ENCODE measurements at regions not wholly inside any gene's neighbourhood (a gene's known extent, or its start where the extent isn't known, plus 50 kb on each side); places are given as distances from the start of the nearest gene placed in this dataset.

DNA sequence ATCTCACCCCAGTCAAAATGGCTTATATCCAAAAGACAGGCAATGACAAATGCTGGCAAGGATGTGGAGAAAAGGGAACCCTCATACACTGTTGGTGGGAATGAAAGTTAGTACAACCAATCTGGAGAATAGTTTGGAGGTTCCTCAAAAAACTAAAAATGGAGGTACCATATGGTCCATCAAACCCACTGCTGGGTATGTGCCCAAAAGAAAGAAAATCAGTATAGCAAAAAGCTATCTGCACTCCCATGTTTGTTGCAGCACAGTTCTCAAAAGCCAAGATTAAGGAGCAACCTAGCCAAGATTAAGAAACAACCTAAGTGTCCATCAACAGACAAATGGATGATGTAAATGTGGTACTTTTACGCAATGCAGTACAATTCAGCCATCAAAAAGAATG, 70.7 kb downstream of the DCAF12L1 start:
- TF ChIP-seq ZNF138 (CRISPR knock-in tag; IDR thresholded peaks at IDR 0.05; ENCODE audit: low read depth) (no peak), ATRX (CRISPR knock-in tag; IDR thresholded peaks at IDR 0.05; ENCODE audit: borderline replicate concordance) (no peak), MAFK (conservative IDR thresholded peaks at IDR 0.05 in 1 of 2, IDR thresholded peaks at IDR 0.05 in 1 of 2; ENCODE audit: low read length in 2 of 2) (no peak), FIP1L1 (IDR thresholded peaks at IDR 0.05; ENCODE audit: borderline replicate concordance, insufficient read depth, low read depth, low read length) (no peak), ESRRA (CRISPR knock-in tag; IDR thresholded peaks at IDR 0.05; ENCODE audit: low read depth) (no peak), CREM (IDR thresholded peaks at IDR 0.05) (no peak), CREM (CRISPR knock-in tag; IDR thresholded peaks at IDR 0.05) (no peak), SIN3A (IDR thresholded peaks at IDR 0.05; ENCODE audit: borderline replicate concordance, low read depth, low read length) (no peak)
- TF ChIP-seq, protein P1, sequence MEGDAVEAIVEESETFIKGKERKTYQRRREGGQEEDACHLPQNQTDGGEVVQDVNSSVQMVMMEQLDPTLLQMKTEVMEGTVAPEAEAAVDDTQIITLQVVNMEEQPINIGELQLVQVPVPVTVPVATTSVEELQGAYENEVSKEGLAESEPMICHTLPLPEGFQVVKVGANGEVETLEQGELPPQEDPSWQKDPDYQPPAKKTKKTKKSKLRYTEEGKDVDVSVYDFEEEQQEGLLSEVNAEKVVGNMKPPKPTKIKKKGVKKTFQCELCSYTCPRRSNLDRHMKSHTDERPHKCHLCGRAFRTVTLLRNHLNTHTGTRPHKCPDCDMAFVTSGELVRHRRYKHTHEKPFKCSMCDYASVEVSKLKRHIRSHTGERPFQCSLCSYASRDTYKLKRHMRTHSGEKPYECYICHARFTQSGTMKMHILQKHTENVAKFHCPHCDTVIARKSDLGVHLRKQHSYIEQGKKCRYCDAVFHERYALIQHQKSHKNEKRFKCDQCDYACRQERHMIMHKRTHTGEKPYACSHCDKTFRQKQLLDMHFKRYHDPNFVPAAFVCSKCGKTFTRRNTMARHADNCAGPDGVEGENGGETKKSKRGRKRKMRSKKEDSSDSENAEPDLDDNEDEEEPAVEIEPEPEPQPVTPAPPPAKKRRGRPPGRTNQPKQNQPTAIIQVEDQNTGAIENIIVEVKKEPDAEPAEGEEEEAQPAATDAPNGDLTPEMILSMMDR (CRISPR knock-in tag; IDR thresholded peaks at IDR 0.05) = no peak
- TF ChIP-seq, protein P2, sequence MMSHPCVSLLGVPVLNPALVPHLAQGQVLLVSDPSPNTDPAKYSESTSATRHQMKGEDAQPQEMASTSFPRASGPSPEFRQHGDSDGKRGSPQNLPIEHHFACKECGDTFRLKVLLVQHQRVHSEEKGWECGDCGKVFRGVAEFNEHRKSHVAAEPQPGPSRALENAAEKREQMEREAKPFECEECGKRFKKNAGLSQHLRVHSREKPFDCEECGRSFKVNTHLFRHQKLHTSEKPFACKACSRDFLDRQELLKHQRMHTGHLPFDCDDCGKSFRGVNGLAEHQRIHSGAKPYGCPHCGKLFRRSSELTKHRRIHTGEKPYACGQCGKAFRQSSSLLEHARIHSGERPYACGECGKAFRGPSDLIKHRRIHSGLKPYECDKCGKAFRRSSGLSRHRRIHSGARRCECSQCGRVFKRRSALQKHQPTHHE (CRISPR knock-in tag; IDR thresholded peaks at IDR 0.05; ENCODE audit: borderline replicate concordance) = no peak
- TF ChIP-seq, protein P3, sequence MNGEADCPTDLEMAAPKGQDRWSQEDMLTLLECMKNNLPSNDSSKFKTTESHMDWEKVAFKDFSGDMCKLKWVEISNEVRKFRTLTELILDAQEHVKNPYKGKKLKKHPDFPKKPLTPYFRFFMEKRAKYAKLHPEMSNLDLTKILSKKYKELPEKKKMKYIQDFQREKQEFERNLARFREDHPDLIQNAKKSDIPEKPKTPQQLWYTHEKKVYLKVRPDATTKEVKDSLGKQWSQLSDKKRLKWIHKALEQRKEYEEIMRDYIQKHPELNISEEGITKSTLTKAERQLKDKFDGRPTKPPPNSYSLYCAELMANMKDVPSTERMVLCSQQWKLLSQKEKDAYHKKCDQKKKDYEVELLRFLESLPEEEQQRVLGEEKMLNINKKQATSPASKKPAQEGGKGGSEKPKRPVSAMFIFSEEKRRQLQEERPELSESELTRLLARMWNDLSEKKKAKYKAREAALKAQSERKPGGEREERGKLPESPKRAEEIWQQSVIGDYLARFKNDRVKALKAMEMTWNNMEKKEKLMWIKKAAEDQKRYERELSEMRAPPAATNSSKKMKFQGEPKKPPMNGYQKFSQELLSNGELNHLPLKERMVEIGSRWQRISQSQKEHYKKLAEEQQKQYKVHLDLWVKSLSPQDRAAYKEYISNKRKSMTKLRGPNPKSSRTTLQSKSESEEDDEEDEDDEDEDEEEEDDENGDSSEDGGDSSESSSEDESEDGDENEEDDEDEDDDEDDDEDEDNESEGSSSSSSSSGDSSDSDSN (CRISPR knock-in tag; IDR thresholded peaks at IDR 0.05) = no peak

Data from HepG2 (cell line).